Left forelimb (tissue), 1 donor: ENCODE measurements at regions not wholly inside any gene's neighbourhood (a gene's known extent, or its start where the extent isn't known, plus 50 kb on each side); places are given as distances from the start of the nearest gene placed in this dataset.

Experiments used
- DNase-seq: peaks from one replicate; pipeline ENCODE4 v3.0.0-alpha.2; 2018; ENCODE audit warnings: low spot score

- no peak for DNase-seq
Measured at GRCh38 chr2:220850116-220850515, 722.0 kb downstream of the EPHA4 start.

GRCh38 chr2:220855296-220855695, 716.8 kb downstream of the EPHA4 start:
- DNase-seq: no peak

- DNase-seq: no peak
Measured at GRCh38 chr2:220856486-220856885, 715.6 kb downstream of the EPHA4 start.

- no peak for DNase-seq
Measured at GRCh38 chr2:220857368-220857767, 714.7 kb downstream of the EPHA4 start.

- no peak for DNase-seq
Measured at GRCh38 chr2:220858101-220858500, 714.0 kb downstream of the EPHA4 start.

GRCh38 chr2:220871909-220872308, 700.2 kb downstream of the EPHA4 start:
- no peak for DNase-seq

GRCh38 chr2:220876080-220876824, 695.9 kb downstream of the EPHA4 start:
- no peak for DNase-seq

GRCh38 chr2:220877491-220877890, 694.6 kb downstream of the EPHA4 start:
- DNase-seq: no peak

- no peak for DNase-seq
Measured at GRCh38 chr2:220877897-220878296, 694.2 kb downstream of the EPHA4 start.

GRCh38 chr2:220880623-220881596, 691.2 kb downstream of the EPHA4 start:
- no peak for DNase-seq

GRCh38 chr2:220882507-220882906, 689.6 kb downstream of the EPHA4 start:
- no peak for DNase-seq

GRCh38 chr2:220885593-220885992, 686.5 kb downstream of the EPHA4 start:
- no peak for DNase-seq

GRCh38 chr2:220887271-220887870, 684.7 kb downstream of the EPHA4 start:
- DNase-seq: no peak

GRCh38 chr2:220887876-220888275, 684.2 kb downstream of the EPHA4 start:
- no peak for DNase-seq

GRCh38 chr2:220890931-220891330, 681.2 kb downstream of the EPHA4 start:
- no peak for DNase-seq

- no peak for DNase-seq
Measured at GRCh38 chr2:220891405-220891804, 680.7 kb downstream of the EPHA4 start.

GRCh38 chr2:220892018-220892634, 680.0 kb downstream of the EPHA4 start:
- DNase-seq: no peak

GRCh38 chr2:220893411-220893810, 678.7 kb downstream of the EPHA4 start:
- DNase-seq: no peak

- no peak for DNase-seq
Measured at GRCh38 chr2:220894069-220894468, 678.0 kb downstream of the EPHA4 start.

GRCh38 chr2:220899492-220899891, 672.6 kb downstream of the EPHA4 start:
- DNase-seq: no peak

- no peak for DNase-seq
Measured at GRCh38 chr2:220904015-220904414, 668.1 kb downstream of the EPHA4 start.

GRCh38 chr2:220913384-220913783, 658.7 kb downstream of the EPHA4 start:
- no peak for DNase-seq
